Calu3 (cell line): ENCODE measurements at regions not wholly inside any gene's neighbourhood (a gene's known extent, or its start where the extent isn't known, plus 50 kb on each side); places are given as distances from the start of the nearest gene placed in this dataset.

ENCODE experiments used
- BruUV-seq: library from RNA; stranded (reverse); fragments of 400-500 nt; replicated peaks from 2 replicates; lab custom pipeline; 2021; lab: Mats Ljungman, UMichigan
- CTCF ChIA-PET: fragments of 300-600 bp; sonication (Branson Sonifier 250); formaldehyde crosslinking; loops from one replicate; lab custom pipeline; 2022; ENCODE audit warnings: antibody characterized with exemption; lab: Charles Lee
- DNase-seq: peaks from one replicate; pipeline ENCODE4 v3.0.0; 2022
- H3K27ac Mint-ChIP-seq: one replicate; pipeline ENCODE4 v1.8.0; 2022; ENCODE audit warnings: mixed read lengths; ENCODE audit not compliant: unreplicated experiment
- H3K27me3 Mint-ChIP-seq: one replicate; pipeline ENCODE4 v1.8.0; 2022; ENCODE audit warnings: mixed read lengths; ENCODE audit not compliant: unreplicated experiment
- H3K36me3 Mint-ChIP-seq: one replicate; pipeline ENCODE4 v1.8.0; 2022; ENCODE audit warnings: mild to moderate bottlenecking, moderate library complexity, mixed read lengths; ENCODE audit not compliant: insufficient read depth, unreplicated experiment
- H3K4me1 Mint-ChIP-seq: one replicate; pipeline ENCODE4 v1.8.0; 2022; ENCODE audit warnings: mild to moderate bottlenecking, low read depth, mixed read lengths; ENCODE audit not compliant: unreplicated experiment
- H3K4me3 Mint-ChIP-seq: one replicate; pipeline ENCODE4 v1.8.0; 2022; ENCODE audit warnings: mild to moderate bottlenecking, low read depth, moderate library complexity, mixed read lengths; ENCODE audit not compliant: unreplicated experiment
- H3K9me3 Mint-ChIP-seq: one replicate; pipeline ENCODE4 v1.8.0; 2022; ENCODE audit warnings: low read depth, mixed read lengths; ENCODE audit not compliant: unreplicated experiment
- CTCF ChIP-seq: fragments of 200-600 bp; IDR thresholded peaks from one replicate; pipeline ENCODE4 v1.8.0; 2022; ENCODE audit warnings: antibody characterized with exemption; ENCODE audit not compliant: unreplicated experiment
- intact Hi-C: fragments of 100-400 bp; cut with micrococcal nuclease; formaldehyde crosslinking; loops from one replicate; pipeline ENCODE4 v1.10.0; 2022; ENCODE audit not compliant: unreplicated experiment

- no TSS peak for BruUV-seq
- peak; percentile 4 for DNase-seq
- Mint-ChIP-seq H3K27ac (no peak overlapping the region), H3K27me3 (no peaks in the 10 kb centered on the region), H3K36me3 (no peaks in the 10 kb centered on the region), H3K4me1 (no peaks in the 10 kb centered on the region), H3K4me3 (no peak overlapping the region), H3K9me3 (no peaks in the 10 kb centered on the region)
- intact Hi-C loops = no loop called here
- TF ChIP-seq CTCF = no peak
- CTCF ChIA-PET = no interaction called here
Measured at GRCh38 chr20:22511943-22512910, 72.1 kb downstream of the FOXA2 start.

- H3K4me1 Mint-ChIP-seq = no peaks in the 10 kb centered on the region
- H3K36me3 Mint-ChIP-seq = no peaks in the 10 kb centered on the region
- H3K9me3 Mint-ChIP-seq = no peaks in the 10 kb centered on the region
- TF ChIP-seq CTCF = no peak
- H3K27ac Mint-ChIP-seq = no peak overlapping the region
- H3K27me3 Mint-ChIP-seq = no peaks in the 10 kb centered on the region
- CTCF ChIA-PET = no interaction called here
- BruUV-seq = no TSS peak
- no peak for DNase-seq
- intact Hi-C loops = no loop called here
- no peak overlapping the region for H3K4me3 Mint-ChIP-seq
Measured at GRCh38 chr20:22509843-22510147, 74.6 kb downstream of the FOXA2 start.

GRCh38 chr20:22509090-22509842 lies 75.1 kb downstream of the FOXA2 start:
- Mint-ChIP-seq H3K27ac (no peak overlapping the region), H3K9me3 (no peaks in the 10 kb centered on the region), H3K36me3 (no peaks in the 10 kb centered on the region), H3K4me1 (no peaks in the 10 kb centered on the region), H3K4me3 (no peak overlapping the region), H3K27me3 (no peaks in the 10 kb centered on the region)
- BruUV-seq = no TSS peak
- TF ChIP-seq CTCF = no peak
- intact Hi-C loops = no loop called here
- CTCF ChIA-PET = no interaction called here
- no peak for DNase-seq

- BruUV-seq = no TSS peak
- no peak for DNase-seq
- H3K9me3 Mint-ChIP-seq = no peaks in the 10 kb centered on the region
- CTCF ChIA-PET = no interaction called here
- H3K4me3 Mint-ChIP-seq = no peak overlapping the region
- no peaks in the 10 kb centered on the region for H3K4me1 Mint-ChIP-seq
- TF ChIP-seq CTCF = no peak
- no peaks in the 10 kb centered on the region for H3K27me3 Mint-ChIP-seq
- H3K27ac Mint-ChIP-seq = no peak overlapping the region
- intact Hi-C loops = no loop called here
- no peaks in the 10 kb centered on the region for H3K36me3 Mint-ChIP-seq
Measured at GRCh38 chr20:22508426-22508825, 75.9 kb downstream of the FOXA2 start.
